HG03196 (cell line): ENCODE measurements at regions not wholly inside any gene's neighbourhood (a gene's known extent, or its start where the extent isn't known, plus 50 kb on each side); places are given as distances from the start of the nearest gene placed in this dataset.
"Not testable (repeated sequence)": the region's sequence is repeated elsewhere in the genome, so short reads cannot be mapped to it uniquely, and the experiment has no call there.

Experiments
- ATAC-seq: cut with Tn5 transposase; IDR thresholded peaks from one replicate; pipeline ENCODE4 v1.9.1; 2021; ENCODE audit not compliant: unreplicated experiment

DNA sequence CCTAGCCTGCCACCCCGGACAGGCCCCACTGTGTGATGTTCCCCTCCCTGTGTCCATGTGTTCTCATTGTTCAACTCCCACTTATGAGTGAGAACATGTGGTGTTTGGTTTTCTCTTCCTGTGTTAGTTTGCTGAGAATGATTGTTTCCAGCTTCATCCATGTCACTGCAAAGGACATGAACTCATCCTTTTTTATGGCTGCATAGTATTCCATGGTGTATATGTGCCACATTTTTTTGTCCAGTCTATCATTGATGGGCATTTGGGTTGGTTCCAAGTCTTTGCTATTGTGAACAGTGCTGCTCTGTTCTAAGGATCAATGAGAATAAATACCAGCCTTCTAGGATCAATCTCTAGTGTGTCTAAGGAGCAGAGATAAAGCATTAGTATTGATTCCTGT is 543.9 kb upstream of the ZNF804A start:
- ATAC-seq, result not testable (repeated sequence)

DNA sequence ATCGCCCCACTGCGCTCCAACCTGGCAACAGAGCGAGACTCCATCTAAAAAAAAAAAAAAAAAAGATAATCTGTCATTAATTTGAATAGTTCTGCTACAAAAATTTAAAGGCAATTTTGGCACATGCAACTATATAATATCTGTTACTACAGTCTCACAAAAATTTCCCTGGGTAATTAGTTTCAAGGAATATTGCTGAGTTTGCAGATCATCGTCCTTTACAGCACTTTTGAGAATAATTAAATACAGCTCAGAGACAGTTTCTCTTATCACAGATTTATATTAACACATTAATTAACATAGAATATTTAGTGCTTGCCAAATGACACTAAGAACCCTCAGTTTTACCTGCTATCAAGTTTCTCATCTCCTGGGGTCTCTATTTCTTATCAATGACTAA is 540.4 kb upstream of the ZNF804A start:
- no peak for ATAC-seq

DNA sequence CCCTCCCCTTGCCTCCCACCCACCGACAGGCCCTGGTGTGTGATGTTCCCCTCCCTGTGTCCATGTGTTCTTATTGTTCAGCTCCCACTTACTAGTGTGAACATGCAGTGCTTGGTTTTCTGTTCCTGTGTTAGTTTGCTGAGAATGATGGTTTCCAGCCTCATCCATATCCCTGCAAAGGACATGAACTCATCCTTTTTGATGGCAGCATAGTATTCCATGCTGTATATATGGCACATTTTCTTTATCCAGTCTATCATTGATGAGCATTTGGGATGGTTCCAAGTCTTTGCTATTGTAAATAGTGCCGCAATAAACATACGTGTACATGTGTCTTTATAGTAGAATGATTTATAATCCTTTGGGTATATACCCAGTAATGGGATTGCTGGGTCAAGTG is 538.1 kb upstream of the ZNF804A start:
- not testable (repeated sequence) for ATAC-seq

DNA sequence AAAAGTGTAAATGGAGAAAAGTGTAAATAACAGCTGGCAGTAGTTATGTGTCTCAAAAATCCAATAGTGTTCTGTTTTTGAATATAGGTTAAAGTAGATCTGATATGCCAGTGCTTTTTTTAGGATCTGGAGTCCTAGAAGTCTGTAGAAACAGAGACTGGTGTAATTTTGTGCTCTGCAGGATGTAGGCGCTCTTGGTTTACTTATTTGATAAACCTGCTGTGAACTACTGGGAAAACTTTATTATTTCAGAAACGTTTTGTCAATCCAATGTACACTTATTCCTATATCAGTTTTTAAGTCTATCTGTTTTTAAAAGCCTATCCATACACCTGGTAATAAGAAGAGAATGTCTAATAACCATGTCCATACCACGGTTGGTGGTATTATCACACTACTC is 530.8 kb upstream of the ZNF804A start:
- ATAC-seq, result no peak

DNA sequence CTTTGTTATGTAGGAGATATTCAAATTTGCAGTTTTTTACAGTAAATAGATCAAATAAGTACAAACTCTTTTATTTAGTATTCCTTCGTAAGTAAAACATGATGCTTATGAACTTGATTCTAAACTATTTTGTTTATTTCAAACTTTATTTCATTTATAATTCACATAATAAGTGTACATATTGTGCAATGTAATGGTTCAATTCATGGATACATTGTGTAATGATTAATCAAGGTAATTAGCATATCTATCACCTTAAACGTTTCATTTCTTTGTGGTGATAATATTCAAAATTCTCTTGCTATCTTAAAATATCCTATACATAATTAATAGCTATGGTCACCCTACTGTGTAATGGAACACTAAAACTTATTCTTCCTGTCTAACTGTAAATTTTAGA is 525.9 kb upstream of the ZNF804A start:
- no peak for ATAC-seq

DNA sequence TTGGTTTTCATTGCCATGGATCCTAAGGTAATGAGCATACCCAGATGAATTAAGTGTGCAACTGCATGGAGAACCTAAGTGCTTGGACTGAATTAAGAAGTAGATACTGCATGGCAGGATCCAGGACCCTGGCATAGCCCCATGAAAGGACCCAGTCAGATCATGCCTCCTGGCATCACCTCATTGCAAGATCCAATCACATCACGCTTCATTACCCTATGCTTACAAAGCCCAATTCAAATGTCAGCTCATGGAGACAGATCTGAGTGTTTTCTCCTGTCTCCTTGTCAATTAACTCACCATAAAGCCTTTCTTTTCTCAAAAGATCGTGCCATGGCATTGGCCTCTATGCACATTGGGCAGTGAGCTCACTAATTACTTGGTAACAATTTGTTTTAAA is 519.8 kb upstream of the ZNF804A start:
- no peak for ATAC-seq

DNA sequence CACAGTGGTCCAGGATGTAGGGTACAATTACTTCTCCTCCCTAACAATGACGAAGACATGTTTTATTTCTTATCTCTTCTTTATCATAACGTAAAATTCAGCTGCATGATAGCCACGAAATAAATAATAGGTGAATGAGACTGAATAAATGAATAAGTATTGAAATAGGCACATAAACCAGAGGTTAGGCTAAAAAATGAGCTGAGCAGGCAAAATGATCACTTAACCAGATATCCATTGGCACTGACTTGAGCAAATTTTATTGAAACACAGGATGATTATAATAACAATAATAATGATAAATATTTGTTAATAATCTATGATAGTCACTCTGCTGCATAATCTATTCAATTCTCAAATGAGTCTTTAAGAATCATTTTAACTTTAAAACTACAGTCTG is 506.9 kb upstream of the ZNF804A start:
- ATAC-seq, result no peak

DNA sequence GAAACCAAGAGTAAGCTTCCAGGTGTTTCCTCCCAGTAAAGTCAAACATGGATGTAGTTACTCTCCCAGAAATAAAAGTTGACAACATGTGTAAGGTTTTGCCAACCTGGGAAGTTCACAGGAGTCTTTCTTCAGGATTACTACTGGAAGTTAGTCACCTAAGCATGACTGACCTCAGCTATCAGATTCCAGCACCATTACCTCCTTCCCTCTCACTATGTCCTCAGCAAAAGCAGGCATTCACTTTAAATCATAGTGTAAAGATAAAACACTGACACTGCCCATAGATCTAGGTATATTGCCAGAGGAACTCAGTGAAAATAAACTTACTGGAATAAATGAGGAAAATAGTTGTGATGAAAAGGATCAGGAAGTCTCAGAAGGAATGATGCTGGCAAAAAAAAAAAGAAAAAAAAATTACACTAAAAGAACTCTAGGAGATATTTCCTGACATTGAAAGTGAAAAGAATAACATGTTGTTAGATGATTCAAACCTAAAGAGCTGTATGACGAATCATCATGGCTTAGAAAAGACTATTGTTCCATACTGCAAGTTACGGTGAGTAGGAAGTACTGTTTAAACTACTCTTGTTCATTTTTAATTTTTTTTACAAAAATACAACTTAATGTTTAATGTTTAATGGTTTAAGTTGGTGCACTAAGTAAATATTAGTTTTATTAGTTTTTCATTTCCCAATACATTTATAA is 484.5 kb upstream of the ZNF804A start:
- ATAC-seq, result no peak

DNA sequence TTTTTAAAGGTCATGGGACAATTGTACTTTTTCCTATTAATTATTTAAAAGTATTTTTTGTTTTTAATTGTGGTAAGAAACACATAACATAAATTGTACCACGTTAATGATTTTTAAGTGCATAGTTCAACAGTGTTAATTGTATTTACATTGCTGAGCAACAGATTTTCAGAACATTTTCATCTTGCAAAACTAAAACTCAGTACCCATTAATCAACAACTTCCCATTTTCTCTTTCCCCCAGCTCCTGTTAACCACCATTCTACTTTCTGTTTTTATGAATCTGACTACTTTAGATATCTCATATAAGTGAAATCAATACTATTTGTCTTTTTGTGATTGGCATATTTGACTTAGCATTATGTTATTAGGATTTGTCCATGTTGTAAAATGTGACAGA is 483.9 kb upstream of the ZNF804A start:
- no peak for ATAC-seq

DNA sequence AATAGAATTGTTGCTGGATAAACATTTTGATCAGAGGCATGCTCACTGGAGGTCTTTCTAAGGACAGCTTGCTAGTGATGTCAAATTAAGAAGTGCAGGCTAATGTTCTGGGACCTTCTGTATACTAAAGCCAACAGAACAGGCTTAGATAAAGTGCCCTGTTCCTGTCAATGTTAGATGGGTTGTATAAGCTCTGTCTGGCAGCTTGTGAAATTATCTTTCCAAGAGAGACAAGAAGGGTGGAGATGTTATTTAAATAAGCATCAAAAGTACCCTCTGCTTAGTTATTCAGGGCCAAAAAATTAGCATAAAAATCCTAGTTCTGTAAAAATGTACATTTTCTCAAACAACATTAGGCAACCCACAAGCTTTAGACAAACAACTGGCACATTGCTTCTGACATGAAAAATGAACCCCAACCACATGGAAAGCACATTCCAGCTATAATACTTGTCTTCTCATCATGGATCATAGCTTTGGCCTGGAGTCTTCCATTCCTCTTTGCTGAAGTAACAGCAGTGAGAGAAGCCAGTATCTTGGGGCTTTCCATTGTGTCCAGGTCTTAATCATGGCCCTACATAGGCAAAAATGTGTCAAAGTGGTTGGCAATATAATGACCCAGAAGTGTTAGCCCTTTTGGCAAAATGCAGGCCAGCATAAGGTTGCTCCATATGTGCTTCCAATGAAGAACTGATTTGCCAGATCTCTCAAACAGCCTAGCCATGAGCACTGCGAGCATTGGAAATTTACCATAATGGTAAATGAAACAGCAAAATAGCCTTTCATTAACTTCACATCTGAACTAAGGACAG is 478.1 kb upstream of the ZNF804A start:
- ATAC-seq, result no peak

DNA sequence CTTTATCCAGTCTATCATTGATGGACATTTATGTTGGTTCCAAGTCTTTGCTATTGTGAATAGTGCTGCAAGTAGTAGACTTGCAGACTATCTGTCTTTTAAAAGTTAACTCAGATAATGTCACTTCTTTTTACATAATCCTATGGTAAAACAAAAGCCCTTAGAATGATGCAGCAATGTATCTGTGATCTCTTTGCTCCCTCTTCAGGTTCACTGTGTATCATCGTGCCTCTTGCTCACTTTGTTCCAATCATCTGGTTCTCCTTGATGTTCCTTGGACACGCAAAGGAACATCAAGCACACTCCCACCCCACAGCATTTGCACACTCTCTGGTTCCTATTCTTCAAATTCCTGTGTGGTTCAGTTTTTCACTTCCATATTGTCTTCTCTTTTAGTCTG is 472.5 kb upstream of the ZNF804A start:
- no peak for ATAC-seq

DNA sequence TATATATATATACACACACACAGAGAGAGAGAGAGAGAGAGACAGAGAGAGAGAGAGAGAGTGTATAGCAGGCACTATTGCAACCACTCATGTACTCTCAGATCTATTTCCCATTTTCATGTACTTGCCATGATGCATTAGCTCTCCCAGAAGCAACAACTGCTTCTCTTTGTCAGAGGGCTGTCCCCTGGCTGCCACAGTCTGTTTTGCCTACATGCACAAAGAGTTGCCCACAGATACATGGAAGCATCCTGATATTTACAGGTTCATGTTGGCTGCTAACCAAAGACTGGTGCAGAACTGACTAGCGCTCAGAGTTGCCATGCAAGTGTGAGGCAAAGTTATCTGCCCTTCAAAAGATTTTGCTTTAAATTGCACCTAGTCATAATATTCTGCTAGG is 469.3 kb upstream of the ZNF804A start:
- no peak for ATAC-seq

DNA sequence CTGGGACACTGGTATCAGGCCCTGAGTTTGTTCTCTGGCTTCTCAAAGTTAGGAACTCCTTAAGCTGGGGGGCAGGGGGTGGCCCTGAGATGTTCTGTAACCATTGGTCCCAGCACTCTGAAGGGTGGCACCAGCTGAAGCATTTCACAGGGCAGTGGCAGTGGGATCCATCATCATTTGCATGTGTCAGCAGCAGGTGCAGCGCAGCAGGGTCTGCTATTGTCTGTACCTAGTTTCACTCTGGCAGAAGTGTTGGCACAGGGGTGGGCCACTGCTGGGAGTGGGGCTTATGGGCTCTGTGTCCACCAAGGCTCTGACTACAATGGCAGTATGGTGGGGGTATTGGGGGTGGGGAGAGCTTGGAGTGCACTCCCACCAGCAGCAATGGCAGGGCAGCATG is 460.4 kb upstream of the ZNF804A start:
- no peak for ATAC-seq

DNA sequence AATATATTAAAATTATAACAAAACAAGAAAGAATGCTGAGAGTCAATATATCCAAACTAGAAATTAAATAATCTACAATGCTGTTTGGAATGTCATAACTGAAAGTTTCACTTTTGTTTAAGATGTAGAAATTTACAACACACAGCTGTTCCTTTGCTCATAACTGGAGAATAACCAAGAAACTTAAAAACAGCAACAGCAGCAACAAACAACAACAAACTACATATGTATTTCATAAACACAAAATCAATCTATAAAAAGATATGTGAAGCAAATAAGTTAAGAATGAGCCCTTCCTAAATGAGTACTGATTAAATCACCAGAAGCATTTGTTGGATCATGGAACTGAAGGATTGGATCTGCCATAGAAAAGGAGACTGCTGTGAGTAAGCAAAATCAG is 456.5 kb upstream of the ZNF804A start:
- no peak for ATAC-seq

DNA sequence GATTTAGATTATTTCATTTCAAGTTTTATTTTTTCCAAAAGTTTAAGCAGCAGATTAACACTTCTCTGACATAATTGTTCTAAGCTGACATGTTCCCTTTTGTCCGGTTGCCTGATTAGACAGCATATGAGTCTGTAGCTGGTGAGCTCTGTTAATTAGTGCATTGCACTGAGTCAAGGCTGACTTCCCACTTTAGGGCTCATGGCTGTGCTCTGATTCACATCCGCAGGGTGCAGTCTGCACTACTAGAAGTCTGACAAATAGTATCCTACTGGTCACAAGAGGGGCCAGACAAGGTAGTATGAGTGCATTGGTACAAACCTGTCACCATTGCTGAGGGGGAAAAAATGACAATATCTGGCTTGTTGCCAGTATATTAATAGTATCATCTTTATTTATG is 443.9 kb upstream of the ZNF804A start:
- ATAC-seq, result no peak

DNA sequence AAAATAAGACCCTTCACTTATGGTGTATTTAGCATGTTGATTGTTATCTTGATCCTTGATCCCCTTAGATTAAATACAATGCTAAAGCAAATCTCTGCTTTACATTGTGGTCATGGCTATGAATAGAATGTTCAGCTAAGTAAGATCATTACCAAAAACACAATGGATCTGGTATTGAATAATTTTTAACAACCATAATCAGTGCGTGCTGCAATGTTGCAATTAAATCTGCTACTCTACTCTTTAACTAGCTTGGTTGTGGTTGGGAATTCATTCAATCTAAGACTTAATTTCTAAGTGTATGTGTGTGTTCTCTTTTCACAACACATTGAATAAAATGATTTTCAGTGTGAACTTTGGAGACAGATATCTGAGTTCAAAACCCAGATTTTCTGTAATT is 442.5 kb upstream of the ZNF804A start:
- no peak for ATAC-seq

DNA sequence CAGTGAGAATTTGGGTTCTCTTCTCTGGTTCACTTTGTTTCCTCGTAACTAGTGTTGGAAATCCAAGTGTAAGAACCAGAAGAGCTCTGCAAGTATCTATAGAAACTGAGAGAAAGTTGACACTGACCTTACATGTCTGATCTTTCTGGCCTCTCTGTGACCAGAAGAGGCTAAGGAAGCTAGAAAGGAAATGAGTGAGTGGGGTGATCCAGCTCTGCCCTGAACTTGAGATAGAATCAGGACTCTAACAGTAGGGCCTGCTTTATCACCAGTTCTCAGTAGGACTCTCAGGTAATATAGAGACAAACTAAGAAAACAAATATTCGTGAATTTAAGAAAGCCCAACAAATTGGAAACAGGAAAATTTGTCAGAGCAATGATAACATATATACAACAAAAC is 441.2 kb upstream of the ZNF804A start:
- ATAC-seq, result no peak

DNA sequence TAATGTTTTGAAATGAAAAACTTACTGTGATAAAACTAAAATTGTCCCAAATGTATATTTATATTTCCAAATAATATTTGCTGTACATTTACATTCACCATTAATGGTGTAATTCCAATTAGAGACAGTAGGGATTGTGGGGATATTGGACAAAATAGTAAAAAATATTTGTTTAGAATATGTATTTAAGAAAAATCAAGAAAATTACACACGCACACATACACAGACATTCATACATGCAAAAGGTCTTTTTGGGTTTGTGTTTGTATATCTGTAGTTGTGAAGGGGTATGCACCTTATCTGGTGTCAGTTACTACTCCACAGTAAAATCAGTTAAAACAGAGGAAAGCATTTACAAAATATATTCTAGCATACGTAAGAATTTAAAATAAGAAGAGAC is 435.9 kb upstream of the ZNF804A start:
- ATAC-seq, result no peak

DNA sequence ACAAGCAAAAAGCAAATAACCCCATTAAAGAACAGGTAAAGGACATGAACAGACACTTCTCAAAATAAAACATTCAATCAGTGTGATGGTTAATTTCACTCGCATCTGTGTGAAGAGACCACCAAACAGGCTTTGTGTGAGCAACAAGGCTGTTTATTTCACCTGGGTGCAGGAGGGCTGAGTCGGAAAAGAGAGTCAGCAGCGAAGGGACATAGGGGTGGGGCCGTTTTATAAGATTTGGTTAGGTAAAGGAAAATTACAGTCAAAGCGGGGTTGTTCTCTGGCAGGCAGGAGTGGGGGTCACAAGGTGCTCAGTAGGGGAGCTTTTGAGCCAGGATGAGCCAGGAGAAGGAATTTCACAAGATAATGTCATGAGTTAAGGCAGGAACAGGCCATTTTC is 429.5 kb upstream of the ZNF804A start:
- not testable (repeated sequence) for ATAC-seq

DNA sequence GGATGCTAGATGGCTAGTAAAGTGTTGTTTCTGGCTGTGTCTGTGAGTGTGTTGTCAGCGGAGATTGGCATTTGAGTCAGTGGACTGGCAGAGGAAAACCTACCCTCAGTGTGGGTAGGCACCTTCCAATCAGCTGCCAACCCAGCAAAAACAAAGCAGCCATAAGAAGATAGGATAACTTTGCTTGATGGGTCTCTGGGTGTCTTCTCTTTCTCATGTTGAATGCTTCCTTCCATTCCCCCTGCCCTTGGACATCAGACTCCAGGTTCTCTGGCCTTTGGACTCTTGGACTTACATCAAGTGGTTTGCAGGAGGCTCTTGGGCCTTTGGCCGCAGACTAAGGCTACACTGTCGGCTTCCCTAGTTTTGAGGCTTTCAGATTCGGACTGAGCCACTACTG is 429.0 kb upstream of the ZNF804A start:
- no peak for ATAC-seq

DNA sequence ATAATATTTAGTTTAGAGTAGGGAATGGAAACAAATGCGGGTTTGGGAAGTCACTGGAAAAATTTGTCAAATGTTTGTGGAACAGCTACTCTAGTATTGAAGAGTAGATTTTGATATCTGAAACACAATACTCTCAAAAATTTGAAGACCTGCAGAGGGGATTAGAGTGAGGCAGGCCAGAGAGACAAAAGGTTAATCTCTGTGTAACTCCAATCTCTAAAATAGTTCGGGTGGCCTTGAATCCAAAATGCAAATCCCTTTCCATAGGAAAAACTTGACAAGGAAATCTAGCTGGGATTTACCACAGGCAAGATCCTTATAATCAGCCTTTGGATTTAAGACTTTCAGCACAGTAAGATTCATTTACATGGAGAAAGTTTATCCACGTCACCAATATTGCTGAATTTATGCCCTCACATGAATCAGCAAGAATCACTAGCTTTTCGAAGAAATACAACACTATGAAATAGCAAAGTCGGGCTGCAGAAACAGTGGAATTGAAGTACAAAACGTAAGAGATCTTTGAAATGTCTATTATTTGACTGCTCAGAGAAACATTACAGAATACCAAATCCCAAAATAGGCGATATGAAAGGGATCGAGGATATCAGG is 423.7 kb upstream of the ZNF804A start:
- ATAC-seq, result no peak

DNA sequence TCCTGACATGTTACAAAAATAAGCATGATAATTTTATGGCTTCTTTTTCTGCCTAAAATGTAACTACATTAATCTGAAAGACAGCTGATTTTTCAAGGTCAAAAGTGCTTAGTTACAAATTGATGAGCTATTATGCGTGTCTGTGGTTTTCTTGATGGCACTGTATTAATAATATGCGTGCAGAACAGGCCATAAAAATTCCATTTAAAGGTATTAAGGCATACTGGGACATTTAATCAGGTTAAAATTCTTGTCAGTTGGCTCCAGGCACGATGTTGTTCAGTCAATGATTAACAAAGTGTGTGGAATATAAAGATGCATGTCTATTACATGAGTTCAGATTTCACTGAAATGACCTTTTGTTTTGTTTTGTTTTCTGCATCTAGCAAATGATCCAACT is 420.1 kb upstream of the ZNF804A start:
- no peak for ATAC-seq
